GM19463 (cell line): ENCODE measurements at regions not wholly inside any gene's neighbourhood (a gene's known extent, or its start where the extent isn't known, plus 50 kb on each side); places are given as distances from the start of the nearest gene placed in this dataset.
"Not testable (repeated sequence)": the region's sequence is repeated elsewhere in the genome, so short reads cannot be mapped to it uniquely, and the experiment has no call there.

Experiments used
- ATAC-seq: cut with Tn5 transposase; IDR thresholded peaks from one replicate; pipeline ENCODE4 v1.9.1; 2021; ENCODE audit warnings: mild to moderate bottlenecking, moderate library complexity; ENCODE audit not compliant: unreplicated experiment

- ATAC-seq = no peak
These were observed 461.7 kb downstream of the CHSY3 start for GRCh38 chr5:130365956-130366355.

DNA sequence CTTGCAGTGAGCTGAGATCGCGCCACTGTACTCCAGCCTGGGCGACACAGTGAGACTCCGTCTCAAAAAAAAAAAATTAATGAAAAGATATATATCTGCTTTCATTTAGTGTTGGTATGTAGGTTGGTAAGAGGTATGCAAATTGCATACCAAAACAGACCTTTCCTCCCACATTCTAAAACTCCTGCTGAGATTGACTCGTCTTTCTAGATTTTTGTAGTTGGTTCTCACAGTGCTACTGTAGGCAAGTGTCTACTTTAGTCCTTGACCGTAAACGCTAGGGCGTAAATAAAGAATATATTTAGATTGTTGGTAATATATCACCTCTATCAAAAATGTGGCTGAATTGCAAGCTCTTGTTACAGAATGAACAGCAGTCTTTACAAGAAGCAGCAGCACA lies 445.9 kb downstream of the CHSY3 start:
- ATAC-seq = no peak

DNA sequence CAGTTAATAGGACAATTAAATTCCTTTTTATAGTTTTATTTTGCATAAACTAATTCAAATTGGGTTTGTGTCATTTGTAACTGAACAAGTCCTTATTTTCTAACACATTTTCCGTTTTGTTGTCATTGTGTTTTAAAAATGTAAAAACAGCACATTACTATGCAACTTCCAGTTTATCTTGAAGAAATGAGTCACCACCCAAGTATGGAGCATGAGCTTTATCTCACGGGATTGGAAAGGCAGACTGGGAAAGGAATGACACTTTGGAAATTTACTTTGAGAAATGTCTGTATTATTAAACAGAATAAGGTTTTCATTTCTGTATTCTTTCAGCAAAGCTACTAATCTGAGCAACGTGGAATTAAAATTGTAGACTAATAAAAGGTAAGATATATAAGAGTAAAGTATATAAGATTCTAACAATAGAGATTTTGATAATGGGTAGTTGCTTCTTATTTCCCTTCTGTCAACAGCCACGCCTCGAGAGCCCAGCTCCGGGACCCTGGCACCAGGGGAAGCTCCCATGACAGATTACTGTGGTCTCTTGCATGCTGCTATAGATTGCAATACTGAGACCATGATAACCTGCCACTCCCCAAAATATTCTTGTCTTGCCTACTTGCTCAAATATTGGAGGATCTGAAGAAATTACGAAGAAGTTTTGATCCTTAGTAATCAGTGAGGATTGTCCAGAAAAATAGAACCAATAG lies 433.1 kb downstream of the CHSY3 start:
- ATAC-seq = no peak

- no peak for ATAC-seq
These were observed 430.9 kb downstream of the CHSY3 start for GRCh38 chr5:130335117-130335516.

DNA sequence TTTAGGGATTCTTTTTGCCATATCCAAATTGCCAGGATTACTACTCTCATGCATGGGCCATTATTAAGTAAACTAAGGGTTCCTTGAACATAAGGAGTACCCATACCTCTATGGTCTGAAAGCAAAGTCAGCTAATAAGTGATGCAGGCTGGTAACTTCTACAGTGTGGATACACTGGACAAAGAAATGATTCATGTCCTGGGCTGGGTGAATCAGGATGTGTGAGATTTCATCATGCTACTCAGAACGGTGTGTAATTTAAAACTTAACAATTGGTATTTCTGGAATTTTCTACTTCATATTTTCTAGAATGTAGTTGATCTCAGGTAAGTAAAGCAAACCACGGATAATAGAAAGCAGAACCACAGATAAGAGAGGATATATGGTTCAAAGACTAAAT lies 428.8 kb downstream of the CHSY3 start:
- ATAC-seq = no peak

- no peak for ATAC-seq
These were observed 427.1 kb downstream of the CHSY3 start for GRCh38 chr5:130331332-130331731.

- no peak for ATAC-seq
These were observed 420.8 kb downstream of the CHSY3 start for GRCh38 chr5:130324953-130325671.

GRCh38 chr5:130323804-130324454 lies 419.7 kb downstream of the CHSY3 start:
- ATAC-seq = peak; percentile 99

DNA sequence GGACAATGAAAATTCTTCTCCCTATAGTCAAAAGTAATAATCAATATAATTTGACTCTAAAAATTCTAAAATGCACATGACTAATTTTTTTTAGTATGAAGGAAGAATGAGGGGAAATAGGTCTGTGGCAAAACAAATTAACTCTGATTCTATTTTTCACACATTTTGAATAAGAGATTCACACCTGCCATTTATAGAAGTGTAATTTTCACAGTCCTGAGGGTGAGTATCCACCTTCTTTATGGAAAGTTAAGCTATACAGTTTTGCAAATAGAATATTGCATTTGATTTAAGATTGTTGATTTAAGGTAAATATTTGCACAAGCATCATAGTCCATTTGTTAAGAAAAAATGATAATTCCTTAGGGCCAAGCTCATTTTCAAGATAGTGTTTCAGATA lies 417.7 kb downstream of the CHSY3 start:
- ATAC-seq = no peak

GRCh38 chr5:130316971-130317680 lies 412.9 kb downstream of the CHSY3 start:
- peak; percentile 93 for ATAC-seq

GRCh38 chr5:130295235-130295634 lies 391.0 kb downstream of the CHSY3 start:
- no peak for ATAC-seq

- ATAC-seq = not testable (repeated sequence)
These were observed 390.5 kb downstream of the CHSY3 start for GRCh38 chr5:130294798-130295197.

- ATAC-seq = no peak
These were observed 386.0 kb downstream of the CHSY3 start for GRCh38 chr5:130290219-130290618.

- ATAC-seq = no peak
These were observed 385.1 kb downstream of the CHSY3 start for GRCh38 chr5:130289132-130290088.

DNA sequence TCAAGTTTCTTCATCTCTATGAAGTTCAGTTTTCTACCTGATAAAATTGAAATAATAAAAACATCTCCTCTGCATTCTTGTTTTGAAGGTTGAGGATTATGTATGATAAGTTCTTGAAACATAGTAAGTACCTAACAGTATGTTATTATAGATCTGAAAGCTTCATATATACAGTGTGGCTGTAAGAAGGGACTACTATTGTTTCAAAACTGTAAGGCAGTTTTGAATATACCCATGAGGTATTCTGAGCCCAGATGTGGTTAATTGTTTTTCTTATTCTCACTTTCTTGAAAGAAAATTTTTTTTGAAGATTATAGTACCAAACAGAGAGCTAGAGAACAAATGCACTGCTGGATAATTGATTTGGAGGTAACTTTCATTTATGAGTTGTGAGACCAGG lies 383.2 kb downstream of the CHSY3 start:
- no peak for ATAC-seq

DNA sequence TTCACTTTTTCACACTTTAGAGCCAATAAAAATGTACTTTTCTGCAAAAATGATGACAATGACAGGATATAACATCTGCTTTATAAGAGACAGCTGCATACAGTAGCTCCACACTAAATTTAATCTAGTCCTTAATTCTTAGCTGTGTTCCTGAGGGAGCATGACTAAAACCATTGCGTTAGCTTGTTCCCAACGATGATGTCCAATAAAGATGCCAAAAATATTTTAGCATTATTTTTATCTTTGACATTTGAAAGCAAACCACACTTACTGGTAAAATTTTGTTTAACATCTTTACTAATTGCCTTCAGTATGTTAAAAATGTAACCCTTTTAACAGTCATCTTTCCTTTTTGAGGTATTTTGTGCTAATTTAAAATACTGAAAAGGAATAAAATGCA lies 382.7 kb downstream of the CHSY3 start:
- ATAC-seq = no peak

DNA sequence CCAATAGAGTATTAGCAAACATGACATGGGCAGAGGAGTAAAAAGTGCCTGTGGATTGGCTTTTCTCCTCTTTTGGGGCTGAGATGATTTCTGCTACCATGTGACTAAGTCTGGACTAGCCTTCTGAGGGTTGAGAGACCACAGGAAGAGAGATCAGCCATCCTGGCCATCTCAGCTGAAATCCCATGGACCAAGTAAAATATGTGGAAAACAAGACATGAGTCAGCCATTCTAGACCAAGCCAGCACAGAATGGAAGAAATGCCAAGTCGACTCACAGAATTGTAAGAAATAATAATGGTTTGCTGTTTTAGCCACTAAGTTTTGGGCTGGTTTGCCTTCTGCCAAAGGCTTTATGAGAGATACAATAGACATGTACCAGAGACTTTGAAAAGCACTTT lies 377.8 kb downstream of the CHSY3 start:
- ATAC-seq = no peak

DNA sequence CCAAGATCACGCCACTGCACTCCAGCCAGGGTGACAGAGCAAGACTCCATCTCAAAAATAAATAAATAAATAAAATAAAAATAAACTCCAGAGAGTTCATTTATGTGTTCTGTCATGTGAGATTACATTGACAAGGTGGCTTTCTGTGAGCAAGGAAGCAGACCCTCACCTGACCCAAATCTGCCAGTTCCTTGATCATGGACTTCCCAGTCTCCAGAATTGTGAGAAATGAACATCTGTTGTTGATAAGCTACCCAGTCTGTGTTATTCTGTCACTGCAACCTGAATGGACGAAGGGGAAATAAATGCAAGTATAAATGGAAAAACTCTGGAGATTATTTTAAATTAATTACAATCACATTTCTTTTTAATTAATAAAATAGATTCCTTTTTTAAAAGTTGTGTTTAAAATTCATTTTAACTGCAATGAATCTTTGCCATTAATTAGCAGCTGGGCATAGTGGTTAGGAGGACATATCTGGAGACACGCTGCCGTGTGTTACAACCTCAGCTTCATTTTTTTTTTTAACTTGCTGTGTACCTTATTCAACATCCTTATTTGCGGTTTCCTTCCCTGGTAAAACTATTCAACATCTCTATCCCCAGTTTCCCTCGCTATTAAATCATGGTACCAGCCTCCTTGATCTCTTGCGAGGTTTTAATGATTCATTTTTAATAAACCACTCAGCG lies 376.4 kb downstream of the CHSY3 start:
- no peak for ATAC-seq

DNA sequence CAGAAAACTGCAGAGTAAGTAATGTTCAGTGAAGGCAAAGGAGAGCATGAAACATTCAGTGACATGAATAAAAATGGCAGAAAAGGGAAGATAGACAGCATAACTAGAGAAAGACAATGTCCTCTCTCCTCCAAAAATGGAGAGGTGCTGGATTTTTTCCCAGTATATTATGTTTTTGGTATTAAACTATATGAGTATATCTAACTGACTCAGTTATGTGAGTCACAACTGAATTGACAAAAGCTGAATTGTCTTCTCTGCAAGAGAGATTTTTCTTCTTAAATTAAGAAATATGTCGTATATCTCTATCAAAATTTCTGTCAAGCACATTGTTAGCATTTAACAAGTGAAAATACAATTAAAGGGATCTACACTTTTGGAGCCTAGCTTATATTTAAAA lies 375.1 kb downstream of the CHSY3 start:
- no peak for ATAC-seq

DNA sequence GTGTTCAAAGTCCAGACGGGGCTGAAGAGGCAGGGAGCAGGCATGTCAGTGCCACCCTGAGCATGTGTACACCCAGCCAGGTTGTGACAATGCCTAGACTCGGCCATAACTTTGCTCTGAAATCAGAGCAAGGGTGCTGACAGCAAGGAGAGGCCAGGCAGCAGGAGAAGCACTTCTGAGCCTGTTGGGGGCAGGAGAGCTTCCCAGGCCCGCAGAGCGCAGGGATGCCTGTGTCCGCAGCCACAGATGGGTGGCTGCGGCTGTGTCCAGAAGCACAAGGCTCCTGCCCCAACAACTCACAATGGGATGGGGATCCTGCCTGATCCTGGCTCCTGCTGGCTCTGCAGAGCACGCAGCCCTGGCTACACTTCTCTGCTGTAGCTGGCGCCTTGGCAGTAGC lies 373.9 kb downstream of the CHSY3 start:
- no peak for ATAC-seq
